GM12878 (cell line): ENCODE measurements at regions not wholly inside any gene's neighbourhood (a gene's known extent, or its start where the extent isn't known, plus 50 kb on each side); places are given as distances from the start of the nearest gene placed in this dataset.
A peak's percentile ranks its signal among the peaks of the same experiment; 100 is the strongest.

Experiments
- ATF2 ChIP-seq: IDR thresholded peaks from 2 replicates; pipeline ENCODE4 v1.6.1; 2012; ENCODE audit warnings: low read length, inconsistent platforms
- BHLHE40 ChIP-seq, 2 experiments: fragments of 450-650 bp in 1 of 2; IDR thresholded peaks; 2 replicates each; pipeline ENCODE4 v1.6.1; 2011 to 2017; ENCODE audit warnings: low read depth in 2 of 2, borderline replicate concordance in 1 of 2, improper control_type of control experiment in 1 of 2, low read length in 1 of 2, mild to moderate bottlenecking in 1 of 2
- CBFB ChIP-seq: IDR thresholded peaks from 2 replicates; pipeline ENCODE4 v1.6.1; 2016; ENCODE audit warnings: antibody characterized with exemption, low read depth
- CBX5 ChIP-seq: sonication (generic); IDR thresholded peaks from 2 replicates; pipeline ENCODE4 v1.6.1; 2016; ENCODE audit warnings: low read depth, moderate library complexity, mild to moderate bottlenecking, inconsistent platforms
- CUX1 ChIP-seq: IDR thresholded peaks from 2 replicates; pipeline ENCODE4 v1.6.1; 2012; ENCODE audit warnings: improper control_type of control experiment, low read depth, low read length; ENCODE audit not compliant: insufficient replicate concordance
- FOXM1 ChIP-seq: IDR thresholded peaks from 2 replicates; pipeline ENCODE4 v1.6.1; 2012; ENCODE audit warnings: low read depth, mild to moderate bottlenecking, inconsistent platforms, low read length, moderate library complexity
- HDAC6 ChIP-seq: fragments of 200-600 bp; sonication (generic); IDR thresholded peaks from one replicate; pipeline ENCODE4 v1.8.0; 2017; ENCODE audit warnings: antibody characterized with exemption; ENCODE audit not compliant: unreplicated experiment
- IKZF1 ChIP-seq: fragments of 450-650 bp; conservative IDR thresholded peaks from 2 replicates; pipeline ENCODE4 v1.6.1; 2017; ENCODE audit warnings: antibody characterized with exemption, mild to moderate bottlenecking
- MLLT1 ChIP-seq: fragments of 450-650 bp; IDR thresholded peaks from 2 replicates; pipeline ENCODE4 v1.6.1; 2016; ENCODE audit warnings: mild to moderate bottlenecking
- MTA2 ChIP-seq: fragments of 450-650 bp; IDR thresholded peaks from 2 replicates; pipeline ENCODE4 v1.6.1; 2016; ENCODE audit warnings: low read depth, mild to moderate bottlenecking, moderate library complexity
- NFYB ChIP-seq: IDR thresholded peaks from 2 replicates; pipeline ENCODE4 v1.6.1; 2011; ENCODE audit warnings: low read depth, mild to moderate bottlenecking, low read length, improper control_type of control experiment, moderate library complexity; ENCODE audit not compliant: insufficient read depth
- SIN3A ChIP-seq: IDR thresholded peaks from 2 replicates; pipeline ENCODE4 v1.6.1; 2012; ENCODE audit warnings: low read depth, low read length, improper control_type of control experiment
- ZBED1 ChIP-seq: IDR thresholded peaks from 2 replicates; pipeline ENCODE4 v1.6.1; 2016; ENCODE audit warnings: borderline replicate concordance
- ZBTB33 ChIP-seq: fragments of 450-650 bp; IDR thresholded peaks from 2 replicates; pipeline ENCODE4 v1.6.1; 2017; ENCODE audit warnings: mild to moderate bottlenecking
- ZBTB4 ChIP-seq: fragments of 450-650 bp; formaldehyde crosslinking; IDR thresholded peaks from 2 replicates; pipeline ENCODE4 v1.4.0; 2022; ENCODE audit warnings: mild to moderate bottlenecking, moderate library complexity
- ZNF217 ChIP-seq: fragments of 450-650 bp; IDR thresholded peaks from 2 replicates; pipeline ENCODE4 v1.6.1; 2017; ENCODE audit warnings: antibody characterized with exemption, mild to moderate bottlenecking
- ZNF24 ChIP-seq: fragments of 450-650 bp; IDR thresholded peaks from 2 replicates; pipeline ENCODE4 v1.6.1; 2017; ENCODE audit warnings: antibody characterized with exemption, mild to moderate bottlenecking

GRCh38 chr6:105482227-105482844 is 79.5 kb upstream of the PREP start (continued):
- TF ChIP-seq ZBTB33 (no peak), ZBTB4 (no peak), MLLT1 (peak; percentile 69; the same call in 1 of the 2 replicates), ZBED1 (no peak), NFYB (0 out of 2 replicates have a peak, but pooled peaks have one; percentile 36), CUX1 (no peak), BHLHE40 (IDR thresholded peaks at IDR 0.05; ENCODE audit: borderline replicate concordance in 1 of 2, low read depth in 2 of 2, low read length in 1 of 2) (no peak), CBX5 (no peak), HDAC6 (no peak), IKZF1 (peak; percentile 52), FOXM1 (peak; percentile 64; the same call in 1 of the 2 replicates), CBFB (peak; percentile 24; the same call in 1 of the 2 replicates), ZNF217 (no peak), ZNF24 (peak; percentile 28; the same call in 1 of the 2 replicates), ATF2 (no peak), SIN3A (no peak), MTA2 (peak; percentile 51)
